ENCODE measurements at regions not wholly inside any gene's neighbourhood (a gene's known extent, or its start where the extent isn't known, plus 50 kb on each side); places are given as distances from the start of the nearest gene placed in this dataset.

DNA sequence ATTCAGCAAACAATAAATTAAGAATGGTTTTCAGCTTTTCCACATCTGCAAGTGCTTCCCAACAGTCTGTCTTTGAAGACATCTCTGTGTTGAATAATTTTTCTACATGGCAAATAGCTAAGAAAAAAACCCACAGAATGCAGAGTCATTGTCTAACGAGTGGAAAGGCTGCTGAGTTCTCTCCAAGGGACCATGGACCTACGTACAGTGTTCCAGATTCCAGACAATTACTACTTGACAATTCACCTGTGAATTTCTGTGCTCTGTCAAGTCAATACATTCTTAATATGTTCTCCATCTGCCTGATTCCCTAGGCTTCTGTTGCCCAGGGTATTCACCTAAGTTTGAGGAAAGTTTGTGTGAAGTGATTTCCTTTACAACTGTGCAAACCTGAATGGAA lies 83.8 kb upstream of the CA10 start:
- TF ChIP-seq, protein P1, sequence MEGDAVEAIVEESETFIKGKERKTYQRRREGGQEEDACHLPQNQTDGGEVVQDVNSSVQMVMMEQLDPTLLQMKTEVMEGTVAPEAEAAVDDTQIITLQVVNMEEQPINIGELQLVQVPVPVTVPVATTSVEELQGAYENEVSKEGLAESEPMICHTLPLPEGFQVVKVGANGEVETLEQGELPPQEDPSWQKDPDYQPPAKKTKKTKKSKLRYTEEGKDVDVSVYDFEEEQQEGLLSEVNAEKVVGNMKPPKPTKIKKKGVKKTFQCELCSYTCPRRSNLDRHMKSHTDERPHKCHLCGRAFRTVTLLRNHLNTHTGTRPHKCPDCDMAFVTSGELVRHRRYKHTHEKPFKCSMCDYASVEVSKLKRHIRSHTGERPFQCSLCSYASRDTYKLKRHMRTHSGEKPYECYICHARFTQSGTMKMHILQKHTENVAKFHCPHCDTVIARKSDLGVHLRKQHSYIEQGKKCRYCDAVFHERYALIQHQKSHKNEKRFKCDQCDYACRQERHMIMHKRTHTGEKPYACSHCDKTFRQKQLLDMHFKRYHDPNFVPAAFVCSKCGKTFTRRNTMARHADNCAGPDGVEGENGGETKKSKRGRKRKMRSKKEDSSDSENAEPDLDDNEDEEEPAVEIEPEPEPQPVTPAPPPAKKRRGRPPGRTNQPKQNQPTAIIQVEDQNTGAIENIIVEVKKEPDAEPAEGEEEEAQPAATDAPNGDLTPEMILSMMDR (IDR thresholded peaks at IDR 0.05): no peak
- TF ChIP-seq SIN3A (IDR thresholded peaks at IDR 0.05; ENCODE audit: borderline replicate concordance, insufficient read depth, low read depth, low read length) (no peak), POLR2AphosphoS5 (IDR thresholded peaks at IDR 0.05; ENCODE audit: low read depth, low read length) (no peak)

All from Panc1 (cell line).